ENCODE measurements at regions not wholly inside any gene's neighbourhood (a gene's known extent, or its start where the extent isn't known, plus 50 kb on each side); places are given as distances from the start of the nearest gene placed in this dataset.

- TF ChIP-seq CTCF (IDR thresholded peaks at IDR 0.05) (no peak), POLR2A (IDR thresholded peaks at IDR 0.05) (no peak)
These were observed 122.7 kb upstream of the GCFC2 start for GRCh38 chr2:75833386-75833785.
